SK-N-SH (cell line): ENCODE measurements at regions not wholly inside any gene's neighbourhood (a gene's known extent, or its start where the extent isn't known, plus 50 kb on each side); places are given as distances from the start of the nearest gene placed in this dataset.

Experiments used
- CTCF ChIA-PET: fragments of 300-600, 350-600 bp; formaldehyde crosslinking; extraction: SDS; loops from one replicate; lab custom pipeline; 2021; lab: Yijun Ruan, JAX
- POLR2A ChIA-PET: fragments of 350-600 bp; sonication (Branson Sonifier 250); formaldehyde crosslinking; extraction: SDS; loops from one replicate; lab custom pipeline; 2020; ENCODE audit warnings: antibody characterized with exemption, inconsistent platforms; lab: Yijun Ruan, JAX
- DNase-seq: peaks from one replicate; pipeline ENCODE4 v3.0.0; 2012
- H2AFZ ChIP-seq: fragments of 200-600 bp; sonication (generic); 2 replicates; pipeline ENCODE4 v1.8.1; 2016; ENCODE audit warnings: antibody characterized with exemption, mild to moderate bottlenecking, low read depth
- H3F3A ChIP-seq: fragments of 200-600 bp; sonication (generic); replicated peaks from 2 replicates; pipeline ENCODE3; 2016; ENCODE audit warnings: antibody characterized with exemption, mild to moderate bottlenecking; ENCODE audit not compliant: insufficient read depth
- H3K27ac ChIP-seq, 2 experiments: fragments of 200-500 bp in 1 of 2; fragments of 200-600 bp in 1 of 2; sonication (Bioruptor generic) in 1 of 2; sonication (generic), shearing (Covaris generic) in 1 of 2; 2 replicates each; pipeline versions ENCODE4 v1.5.1 to v1.6.1; 2014 to 2016; ENCODE audit warnings: low read depth in 2 of 2, inconsistent platforms in 1 of 2, low read length in 1 of 2, mild to moderate bottlenecking in 1 of 2, mixed read lengths in 1 of 2
- H3K27me3 ChIP-seq: fragments of 200-600 bp; sonication (generic), shearing (Covaris generic); 2 replicates; pipeline ENCODE4 v1.6.1; 2016; ENCODE audit warnings: mixed run types; ENCODE audit not compliant: insufficient read depth
- H3K36me3 ChIP-seq, 2 experiments: fragments of 200-500 bp in 1 of 2; fragments of 200-600 bp in 1 of 2; sonication (Bioruptor generic) in 1 of 2; sonication (generic) in 1 of 2; replicated peaks in 1 of 2; 2 replicates each; pipeline versions ENCODE3 to v1.5.1; 2014 to 2016; ENCODE audit warnings: low read length in 1 of 2, mild to moderate bottlenecking in 1 of 2; ENCODE audit not compliant: insufficient read depth in 2 of 2, control insufficient read depth in 1 of 2
- H3K4me1 ChIP-seq, 2 experiments: fragments of 200-500 bp in 1 of 2; fragments of 200-600 bp in 1 of 2; sonication (Bioruptor generic) in 1 of 2; sonication (generic), shearing (Covaris generic) in 1 of 2; 2 replicates each; pipeline versions ENCODE4 v1.5.1 to v1.6.1; 2014 to 2016; ENCODE audit warnings: low read depth in 1 of 2, low read length in 1 of 2, mixed run types in 1 of 2; ENCODE audit not compliant: insufficient read depth in 2 of 2, control insufficient read depth in 1 of 2
- H3K4me2 ChIP-seq: fragments of 200-600 bp; sonication (generic), shearing (Covaris generic); 2 replicates; pipeline ENCODE4 v1.6.1; 2017; ENCODE audit warnings: mixed run types
- H3K4me3 ChIP-seq, 2 experiments: fragments of 200-500 bp in 1 of 2; fragments of 200-600 bp in 1 of 2; sonication (Bioruptor generic) in 1 of 2; sonication (generic), shearing (Covaris generic) in 1 of 2; 2 replicates each; pipeline versions ENCODE4 v1.5.1 to v1.8.1; 2014 to 2016; ENCODE audit warnings: low read depth in 2 of 2, inconsistent platforms in 1 of 2, low read length in 1 of 2, mild to moderate bottlenecking in 1 of 2, mixed read lengths in 1 of 2, moderate library complexity in 1 of 2
- H3K79me2 ChIP-seq: fragments of 200-600 bp; sonication (generic); 2 replicates; pipeline ENCODE4 v1.8.1; 2017; ENCODE audit warnings: mild to moderate bottlenecking; ENCODE audit not compliant: insufficient read depth
- H3K9ac ChIP-seq: fragments of 200-600 bp; sonication (generic); 2 replicates; pipeline ENCODE4 v1.6.1; 2017; ENCODE audit warnings: mixed run types
- H3K9me2 ChIP-seq: fragments of 200-600 bp; sonication (generic); 2 replicates; pipeline ENCODE4 v1.6.1; 2017; ENCODE audit warnings: mixed run types
- H3K9me3 ChIP-seq: fragments of 200-600 bp; sonication (generic); 2 replicates; pipeline ENCODE4 v1.6.1; 2017; ENCODE audit warnings: mixed run types, mild to moderate bottlenecking, moderate library complexity
- H4K20me1 ChIP-seq: fragments of 200-600 bp; sonication (generic); 2 replicates; pipeline ENCODE4 v1.6.1; 2017; ENCODE audit warnings: mild to moderate bottlenecking, mixed run types; ENCODE audit not compliant: insufficient read depth
- CHD2 ChIP-seq: fragments of 150-350 bp; IDR thresholded peaks from 2 replicates; pipeline ENCODE4 v1.6.1; 2018; ENCODE audit warnings: low read length; ENCODE audit not compliant: partially characterized antibody
- CTCF ChIP-seq: fragments of 200-600 bp; sonication (generic); IDR thresholded peaks from 2 replicates; pipeline ENCODE4 v1.6.1; 2017; ENCODE audit warnings: antibody characterized with exemption, mild to moderate bottlenecking, moderate library complexity
- ELF1 ChIP-seq: IDR thresholded peaks from 2 replicates; pipeline ENCODE4 v1.4.0; 2012
- EP300 ChIP-seq, 2 experiments: IDR thresholded peaks; 2 replicates each; pipeline versions ENCODE4 v1.4.0 to v1.6.1; 2012; ENCODE audit warnings: borderline replicate concordance in 1 of 2, low read depth in 1 of 2, low read length in 1 of 2
- EZH2phosphoT487 ChIP-seq: fragments of 200-600 bp; sonication (generic); IDR thresholded peaks from 2 replicates; pipeline ENCODE4 v1.6.1; 2017; ENCODE audit warnings: low read depth, mixed run types, mild to moderate bottlenecking, antibody characterized with exemption, moderate library complexity, borderline replicate concordance
- FOXJ3 ChIP-seq: sonication (generic); formaldehyde crosslinking; IDR thresholded peaks from 2 replicates; pipeline ENCODE4 v1.5.1; 2020; ENCODE audit warnings: mild to moderate bottlenecking, missing genetic modification reagents
- FOXM1 ChIP-seq: IDR thresholded peaks from 2 replicates; pipeline ENCODE4 v1.4.0; 2012; ENCODE audit warnings: low read depth, mild to moderate bottlenecking
- JUND ChIP-seq: IDR thresholded peaks from 2 replicates; pipeline ENCODE4 v1.4.0; 2012
- MEF2A ChIP-seq: IDR thresholded peaks from 2 replicates; pipeline ENCODE4 v1.4.0; 2012; ENCODE audit warnings: low read depth, borderline replicate concordance
- NFIC ChIP-seq: IDR thresholded peaks from 2 replicates; pipeline ENCODE4 v1.4.0; 2012; ENCODE audit warnings: borderline replicate concordance
- PBX3 ChIP-seq: IDR thresholded peaks from 2 replicates; pipeline ENCODE4; 2012
- POLR2AphosphoS5 ChIP-seq: IDR thresholded peaks from 2 replicates; pipeline ENCODE4 v1.6.1; 2012; ENCODE audit warnings: low read depth, low read length
- RAD21 ChIP-seq: IDR thresholded peaks from 2 replicates; pipeline ENCODE4 v1.6.1; 2012; ENCODE audit warnings: mild to moderate bottlenecking, low read length
- RCOR1 ChIP-seq: fragments of 150-350 bp; IDR thresholded peaks from 2 replicates; pipeline ENCODE4 v1.6.1; 2017; ENCODE audit warnings: antibody characterized with exemption, low read length
- RFX5 ChIP-seq: IDR thresholded peaks from 2 replicates; pipeline ENCODE4 v1.6.1; 2012; ENCODE audit warnings: mild to moderate bottlenecking, improper control_type of control experiment, low read length
- TAF1 ChIP-seq: IDR thresholded peaks from 2 replicates; pipeline ENCODE4 v1.6.1; 2012; ENCODE audit warnings: low read depth, mild to moderate bottlenecking, low read length, moderate library complexity, borderline replicate concordance
- TCF12 ChIP-seq: IDR thresholded peaks from 2 replicates; pipeline ENCODE4 v1.4.0; 2012
- TEAD4 ChIP-seq: IDR thresholded peaks from 2 replicates; pipeline ENCODE4 v1.4.0; 2012; ENCODE audit warnings: mild to moderate bottlenecking, borderline replicate concordance; ENCODE audit not compliant: insufficient read depth
- USF1 ChIP-seq: IDR thresholded peaks from 2 replicates; pipeline ENCODE4 v1.4.0; 2012; ENCODE audit warnings: low read depth, borderline replicate concordance
- USF2 ChIP-seq: fragments of 150-350 bp; IDR thresholded peaks from 2 replicates; pipeline ENCODE4 v1.6.1; 2017; ENCODE audit warnings: antibody characterized with exemption, low read length, low read depth, borderline replicate concordance
- YY1 ChIP-seq: IDR thresholded peaks from 2 replicates; pipeline ENCODE4 v1.4.0; 2012; ENCODE audit warnings: low read depth, mild to moderate bottlenecking
- WGBS: methylation state at CpG from one replicate; pipeline ENCODE4 v1.1.6; 2017; ENCODE audit warnings: low lambda C conversion rate; 5-methylcytosine and 5-hydroxymethylcytosine counted together

- Histone ChIP-seq H4K20me1 (no peaks in the 10 kb centered on the region), H3K9me2 (no peaks in the 10 kb centered on the region), H3K27ac (no peak overlapping the region), H3K4me2 (no peak overlapping the region), H3K79me2 (no peaks in the 10 kb centered on the region), H3K9me3 (no peaks in the 10 kb centered on the region), H3K9ac (no peak overlapping the region), H3F3A (no peaks in the 10 kb centered on the region), H3K4me3 (no peak overlapping the region), H2AFZ (no peak overlapping the region), H3K27me3 (no peaks in the 10 kb centered on the region), H3K4me1 (peaks cover 0 to 3% of the 10 kb centered on the region in 2 experiments; a peak in 1 of 4 replicates), H3K36me3 (no peaks in the 10 kb centered on the region)
- no peak for DNase-seq
- CTCF ChIA-PET: no interaction called here
- TF ChIP-seq RAD21 (no peak), YY1 (no peak), NFIC (no peak), ELF1 (no peak), FOXJ3 (CRISPR knock-in tag) (no peak), RCOR1 (no peak), TAF1 (no peak), TEAD4 (no peak), USF1 (no peak), TCF12 (no peak), POLR2AphosphoS5 (no peak), EZH2phosphoT487 (no peak), JUND (no peak), CTCF (no peak), RFX5 (no peak), FOXM1 (no peak), MEF2A (no peak)
- POLR2A ChIA-PET: no interaction called here
- WGBS: 50% methylated on average over 1 of the region's 1 CpG
Measured at GRCh38 chr3:147653367-147653923, 244.3 kb downstream of the ZIC1 start.

- no peak overlapping the region for H3K27ac ChIP-seq
- no peaks in the 10 kb centered on the region for H3K9me3 ChIP-seq
- H3K27me3 ChIP-seq: no peaks in the 10 kb centered on the region
- H4K20me1 ChIP-seq: no peaks in the 10 kb centered on the region
- TF ChIP-seq EP300 (IDR thresholded peaks at IDR 0.05; ENCODE audit: borderline replicate concordance in 1 of 2, low read depth in 1 of 2, low read length in 1 of 2): no peak
- TF ChIP-seq USF1: no peak
- no peak for TF ChIP-seq POLR2AphosphoS5
- TF ChIP-seq PBX3: no peak
- TF ChIP-seq EZH2phosphoT487: no peak
- TF ChIP-seq CHD2: no peak
- TF ChIP-seq FOXJ3 (CRISPR knock-in tag): no peak
- no peak for TF ChIP-seq USF2
- no peak for TF ChIP-seq TAF1
- TF ChIP-seq JUND: no peak
- TF ChIP-seq NFIC: no peak
- ChIA-PET POLR2A (no interaction called here), CTCF (interaction anchor here (0.5 kb wide), 1 partner anchor 105 kb away, joined by 5 read pairs; no protein-coding TSS in a partner anchor)
- no peak overlapping the region for H3K9ac ChIP-seq
- H3K4me3 ChIP-seq: no peak overlapping the region
- no peaks in the 10 kb centered on the region for H3F3A ChIP-seq
- H3K4me2 ChIP-seq: no peak overlapping the region
- 45% methylated on average over 3 of the region's 3 CpGs for WGBS
- H3K36me3 ChIP-seq: no peaks in the 10 kb centered on the region
- DNase-seq: no peak
- no peaks in the 10 kb centered on the region for H3K9me2 ChIP-seq
- no peak overlapping the region for H2AFZ ChIP-seq
- H3K79me2 ChIP-seq: no peaks in the 10 kb centered on the region
- H3K4me1 ChIP-seq: peaks cover 0 to 3% of the 10 kb centered on the region in 2 experiments; a peak in 1 of 4 replicates
Measured at GRCh38 chr3:147654827-147655226, 245.7 kb downstream of the ZIC1 start.
